HG02884 (cell line): ENCODE measurements at regions not wholly inside any gene's neighbourhood (a gene's known extent, or its start where the extent isn't known, plus 50 kb on each side); places are given as distances from the start of the nearest gene placed in this dataset.
A peak's percentile ranks its signal among the peaks of the same experiment; 100 is the strongest.
"Not testable (repeated sequence)": the region's sequence is repeated elsewhere in the genome, so short reads cannot be mapped to it uniquely, and the experiment has no call there.

Experiments
- ATAC-seq: cut with Tn5 transposase; IDR thresholded peaks from one replicate; pipeline ENCODE4 v1.9.1; 2021; ENCODE audit warnings: mild to moderate bottlenecking, moderate library complexity; ENCODE audit not compliant: unreplicated experiment

- ATAC-seq, result no peak
Measured at GRCh38 chr5:118303296-118303695, 685.1 kb downstream of the DTWD2 start.

- no peak for ATAC-seq
Measured at GRCh38 chr5:118302786-118303185, 685.6 kb downstream of the DTWD2 start.

- ATAC-seq, result no peak
Measured at GRCh38 chr5:118301696-118302095, 686.7 kb downstream of the DTWD2 start.

GRCh38 chr5:118295045-118295444 lies 693.3 kb downstream of the DTWD2 start:
- ATAC-seq, result no peak

GRCh38 chr5:118293378-118293777 lies 695.0 kb downstream of the DTWD2 start:
- ATAC-seq, result no peak

GRCh38 chr5:118290204-118290603 lies 698.1 kb downstream of the DTWD2 start:
- ATAC-seq, result no peak

DNA sequence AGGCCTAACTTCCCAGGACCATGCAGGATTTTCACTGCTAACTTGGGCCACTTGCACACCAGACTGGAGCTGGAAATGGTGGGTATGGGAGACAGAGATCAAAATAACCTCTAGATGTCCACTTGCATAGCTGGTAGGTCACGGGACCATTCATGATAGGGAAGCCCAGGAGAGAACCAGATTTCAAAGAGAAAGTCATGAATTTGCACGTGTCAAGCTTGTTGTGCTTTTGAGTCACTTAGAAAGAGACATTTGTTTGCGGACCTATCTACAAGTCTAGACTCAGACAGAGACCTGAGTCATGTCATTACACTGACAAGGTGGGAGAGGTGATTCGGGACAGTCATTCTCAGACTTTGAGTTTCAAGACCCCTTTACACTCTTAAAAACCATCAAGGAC lies 704.1 kb downstream of the DTWD2 start:
- ATAC-seq, result not testable (repeated sequence)

- not testable (repeated sequence) for ATAC-seq
Measured at GRCh38 chr5:118282480-118283038, 705.8 kb downstream of the DTWD2 start.

DNA sequence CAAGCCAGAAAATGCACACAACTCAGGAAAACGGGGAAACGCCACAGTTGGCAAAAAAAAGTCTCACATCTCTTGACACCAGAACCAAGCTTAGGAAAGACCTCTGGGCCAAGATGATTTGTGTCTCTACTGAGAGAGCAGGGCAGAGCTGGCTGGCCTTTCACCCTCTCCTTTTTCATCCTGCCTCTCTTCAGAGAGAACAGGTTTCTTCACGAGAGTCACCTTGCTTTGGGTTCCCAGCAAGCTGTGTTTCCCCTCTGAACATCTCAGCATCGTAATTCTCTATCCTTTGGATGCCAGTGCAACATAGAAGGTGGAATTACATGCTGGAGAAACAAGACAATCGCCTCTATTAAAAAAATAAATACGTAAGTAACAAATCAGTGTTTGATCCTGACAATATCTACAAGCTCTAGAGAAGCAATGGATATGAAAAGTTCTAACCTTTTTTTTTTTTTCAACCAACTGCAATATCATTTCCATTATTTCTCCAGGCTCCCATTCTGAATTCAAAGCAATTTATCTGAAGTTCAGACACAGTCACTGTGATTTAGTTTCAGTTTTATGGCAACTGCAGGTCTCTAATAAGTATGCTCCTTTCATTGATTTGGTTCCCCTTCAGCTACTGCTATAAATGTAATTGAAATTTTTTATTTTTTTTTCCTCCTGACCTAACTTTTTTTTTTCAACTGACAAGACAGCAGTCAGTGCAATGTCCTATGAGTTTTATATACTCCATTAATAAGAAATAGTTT lies 708.6 kb downstream of the DTWD2 start:
- ATAC-seq, result no peak

GRCh38 chr5:118270526-118270925 lies 717.8 kb downstream of the DTWD2 start:
- ATAC-seq, result no peak

DNA sequence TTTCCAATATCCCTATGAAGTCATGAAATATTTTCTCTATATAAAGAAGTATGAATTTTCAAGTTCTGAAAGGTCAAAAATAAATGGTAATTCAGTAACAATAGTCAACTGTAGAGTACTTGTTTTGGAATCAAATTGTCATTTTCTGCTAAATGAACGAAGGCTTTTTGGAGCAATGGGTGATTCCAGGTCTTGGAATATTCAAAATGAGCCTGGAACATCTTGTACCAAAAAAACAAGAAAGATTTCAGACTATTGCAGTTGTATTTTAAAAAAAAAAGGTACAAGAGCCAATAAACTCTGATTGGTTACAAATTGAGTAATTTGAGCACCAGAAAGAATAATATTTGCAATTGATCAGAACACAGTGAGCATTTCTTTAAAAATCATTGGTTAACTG lies 730.1 kb downstream of the DTWD2 start:
- no peak for ATAC-seq

- no peak for ATAC-seq
Measured at GRCh38 chr5:118257066-118257465, 731.3 kb downstream of the DTWD2 start.

DNA sequence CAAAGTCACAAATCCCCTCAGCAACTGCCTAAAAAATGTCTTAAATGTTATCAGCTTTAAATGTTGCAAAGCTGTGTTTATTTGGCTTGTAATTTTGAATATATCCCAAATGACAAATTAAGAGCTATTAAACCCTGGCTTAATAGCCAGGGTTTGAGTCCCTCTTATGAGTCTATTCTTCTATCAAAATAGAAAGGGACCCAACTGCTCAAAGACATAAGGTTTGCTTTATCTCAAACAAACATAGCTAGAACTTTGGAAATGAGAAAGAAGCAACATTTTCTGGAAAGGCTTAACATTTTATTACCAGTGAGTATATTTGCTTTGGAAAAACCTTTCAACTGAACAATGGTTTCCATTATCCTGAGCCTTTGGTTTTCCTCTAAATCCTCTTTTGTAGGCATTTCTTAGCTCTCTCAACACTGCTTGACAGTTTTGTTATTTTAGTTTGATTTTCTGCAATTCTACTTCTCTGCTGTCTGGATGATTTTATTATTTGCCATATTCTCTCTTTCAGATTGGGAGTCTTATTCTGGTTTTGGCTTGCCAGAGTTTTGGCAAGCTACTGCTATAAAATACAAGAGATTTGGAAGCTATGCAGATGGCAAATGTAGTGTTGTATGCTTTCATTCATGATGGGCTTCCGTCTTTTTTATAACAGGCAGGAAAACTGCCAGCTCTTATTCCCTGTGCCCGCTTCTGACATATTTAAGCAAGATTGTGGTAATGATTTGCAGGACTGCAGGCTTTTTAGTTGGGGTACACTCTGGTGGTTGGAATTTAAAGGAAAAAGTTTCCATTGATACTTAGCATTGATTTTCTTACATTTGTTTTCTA lies 734.9 kb downstream of the DTWD2 start:
- no peak for ATAC-seq

DNA sequence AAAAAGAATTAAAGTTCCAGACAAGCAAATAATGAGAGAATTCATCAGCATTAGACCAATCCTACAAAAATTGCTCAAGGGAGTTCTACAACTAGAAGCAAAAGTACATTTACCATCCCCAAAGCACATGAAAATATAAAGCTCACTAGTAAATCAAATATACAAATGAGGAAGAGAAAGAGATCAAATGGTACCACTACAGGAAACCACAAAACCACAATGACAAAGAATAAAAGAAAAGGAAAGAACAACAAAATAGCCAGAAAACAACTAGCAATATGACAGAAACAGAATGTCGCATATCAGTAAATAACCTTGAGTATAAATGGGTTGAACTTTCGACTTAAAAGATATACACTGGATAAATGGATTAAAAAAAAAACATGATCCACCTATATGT lies 739.0 kb downstream of the DTWD2 start:
- peak; percentile 59 for ATAC-seq

GRCh38 chr5:118247458-118247857 lies 740.9 kb downstream of the DTWD2 start:
- no peak for ATAC-seq

DNA sequence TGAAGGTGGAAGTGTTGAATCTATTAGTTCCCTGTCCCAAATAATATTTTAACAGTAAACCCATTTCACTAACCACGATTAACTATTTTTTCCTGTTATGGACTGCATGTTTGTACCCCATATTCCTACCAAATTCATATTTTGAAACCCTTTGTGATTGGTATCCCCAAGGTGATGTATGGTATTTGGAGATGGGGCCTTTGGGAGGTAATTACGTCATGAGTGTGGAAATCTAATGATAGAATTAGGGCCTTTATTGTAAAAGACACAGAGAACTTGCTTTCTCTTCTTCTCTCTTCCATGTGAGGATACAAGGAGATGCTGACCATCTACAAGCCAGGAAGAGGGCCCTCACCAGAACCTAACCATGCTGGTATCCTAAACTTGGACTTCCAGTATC lies 744.7 kb downstream of the DTWD2 start:
- no peak for ATAC-seq

DNA sequence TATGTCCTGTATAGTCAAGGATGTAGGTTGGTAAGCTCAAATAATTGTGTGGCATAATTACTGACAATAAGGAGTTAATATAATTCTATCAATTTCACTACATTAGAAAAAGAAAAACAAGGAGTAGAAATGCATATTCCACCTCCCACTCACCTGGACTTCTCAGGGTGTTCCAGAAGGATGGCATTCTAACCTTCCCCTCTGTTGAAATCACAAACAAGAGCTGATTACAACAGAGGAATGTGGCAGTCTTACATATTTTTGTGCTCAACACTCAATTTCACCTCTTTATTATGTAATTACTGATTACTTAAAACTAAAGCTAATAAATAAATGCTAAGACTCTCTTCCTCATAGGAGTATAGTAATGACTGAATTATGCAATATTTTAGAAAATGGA lies 745.3 kb downstream of the DTWD2 start:
- no peak for ATAC-seq

DNA sequence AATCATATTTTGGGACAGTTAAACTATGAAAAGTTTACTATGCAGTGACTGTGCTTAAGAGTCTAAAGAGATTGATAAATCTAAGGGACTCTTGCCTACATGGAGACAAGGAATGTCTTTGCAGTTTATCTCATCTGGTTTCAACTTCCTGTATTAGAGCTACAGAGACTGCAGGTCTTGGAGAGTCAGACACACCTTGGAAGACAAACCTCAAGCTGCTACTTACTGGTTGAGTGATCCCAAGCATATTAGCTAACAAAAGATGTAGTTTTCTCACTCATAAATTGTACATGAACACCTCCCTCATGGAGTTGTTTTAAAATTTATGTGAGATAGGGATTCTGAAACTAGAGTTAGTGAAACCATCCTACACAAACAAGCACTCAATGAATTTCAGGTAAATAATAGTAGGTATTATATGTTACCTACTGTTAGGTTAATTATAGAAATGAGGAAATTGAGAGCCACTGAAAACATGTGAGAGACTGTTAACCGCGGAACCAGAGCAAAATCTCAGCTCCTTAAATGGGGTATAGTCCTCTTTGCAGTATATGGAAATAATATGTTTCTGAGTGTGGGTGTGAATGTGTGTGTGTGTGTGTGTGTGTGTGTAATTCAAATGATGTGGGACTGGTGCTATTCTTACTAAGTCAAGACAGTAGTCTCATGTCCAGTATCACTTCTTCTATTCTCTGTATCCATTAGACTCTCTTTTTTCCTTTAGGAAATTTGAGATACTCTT lies 752.1 kb downstream of the DTWD2 start:
- peak; percentile 78 for ATAC-seq

DNA sequence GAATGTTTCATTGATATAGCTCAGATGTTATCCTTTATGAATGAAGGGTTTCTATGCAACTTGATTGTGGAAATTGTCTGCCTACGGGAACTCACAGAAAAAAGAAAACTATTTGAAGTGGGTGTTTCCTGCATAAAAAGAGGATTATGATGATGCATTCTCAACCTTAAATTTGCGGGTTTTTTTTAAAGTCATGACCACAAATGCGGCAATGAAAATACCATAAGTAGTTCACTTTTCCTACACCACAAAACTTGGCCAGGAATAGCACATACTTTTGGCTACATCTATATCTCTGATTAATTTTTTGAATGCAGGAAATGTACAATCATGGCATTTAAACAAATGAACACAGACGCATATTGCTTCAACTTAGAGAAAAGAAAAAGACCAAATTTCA lies 754.7 kb downstream of the DTWD2 start:
- no peak for ATAC-seq

- no peak for ATAC-seq
Measured at GRCh38 chr5:118228489-118228888, 759.9 kb downstream of the DTWD2 start.

- ATAC-seq, result no peak
Measured at GRCh38 chr5:118224546-118224945, 763.8 kb downstream of the DTWD2 start.
